Uterus (tissue), 2 donors: ENCODE measurements at regions not wholly inside any gene's neighbourhood (a gene's known extent, or its start where the extent isn't known, plus 50 kb on each side); places are given as distances from the start of the nearest gene placed in this dataset.

ENCODE experiments used
- CTCF ChIP-seq, 4 experiments: fragments of 200-600 bp in 2 of 4; fragments of 450-650 bp in 2 of 4; sonication (generic) in 2 of 4; IDR thresholded peaks; one replicate each; pipeline ENCODE4 v1.5.1; 2016 to 2019; ENCODE audit warnings: antibody characterized with exemption in 4 of 4, mild to moderate bottlenecking in 2 of 4, moderate library complexity in 1 of 4
- POLR2A ChIP-seq, 2 donors: fragments of 450-650 bp; IDR thresholded peaks; one replicate each; pipeline ENCODE4 v1.6.1; 2016; ENCODE audit warnings: antibody characterized with exemption in 2 of 2, mild to moderate bottlenecking in 1 of 2, moderate library complexity in 1 of 2

- no peak for TF ChIP-seq POLR2A (IDR thresholded peaks at IDR 0.05)
- TF ChIP-seq CTCF (IDR thresholded peaks at IDR 0.05): no peak
These were observed 67.5 kb upstream of the TJP1 start for GRCh38 chr15:29889542-29890329.
